NCI-H1417 (cell line): ENCODE measurements at regions not wholly inside any gene's neighbourhood (a gene's known extent, or its start where the extent isn't known, plus 50 kb on each side); places are given as distances from the start of the nearest gene placed in this dataset.

Source experiments
- DNase-seq, 3 experiments: peaks; one replicate each; lab custom pipeline; 2025; lab: John Stamatoyannopoulos, UW

DNA sequence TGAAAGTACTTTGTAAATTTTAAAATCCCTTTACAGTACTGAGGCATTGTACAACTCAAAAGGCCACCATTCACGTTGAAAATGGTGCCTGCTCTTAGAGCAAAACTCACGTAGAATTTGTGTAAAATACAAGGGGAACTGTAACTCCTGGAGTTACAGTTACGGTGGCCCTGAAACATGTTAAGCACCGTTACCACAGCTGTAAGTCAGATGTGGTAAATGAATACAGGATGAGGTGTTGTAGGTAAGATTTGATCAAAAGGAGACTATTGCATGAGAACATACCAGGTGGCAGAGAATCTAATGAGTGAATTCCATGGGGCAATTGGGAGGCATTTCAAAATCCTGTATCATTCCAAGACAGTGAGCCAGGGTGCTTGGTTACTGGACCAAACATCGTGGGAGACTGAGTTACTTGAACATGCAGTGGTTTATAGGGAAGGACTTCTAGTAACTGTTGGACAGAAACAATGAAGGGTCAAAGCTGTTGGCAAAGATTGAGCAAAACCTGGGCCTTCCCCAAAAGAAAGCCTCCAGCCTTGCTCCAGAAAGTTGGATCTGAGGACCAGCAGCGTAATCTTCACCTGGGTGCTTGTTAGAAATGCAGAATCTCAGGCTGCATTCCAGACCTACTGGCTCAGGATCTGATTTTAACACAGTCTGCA lies 535.8 kb upstream of the POU3F3 start:
- no peak for DNase-seq

DNA sequence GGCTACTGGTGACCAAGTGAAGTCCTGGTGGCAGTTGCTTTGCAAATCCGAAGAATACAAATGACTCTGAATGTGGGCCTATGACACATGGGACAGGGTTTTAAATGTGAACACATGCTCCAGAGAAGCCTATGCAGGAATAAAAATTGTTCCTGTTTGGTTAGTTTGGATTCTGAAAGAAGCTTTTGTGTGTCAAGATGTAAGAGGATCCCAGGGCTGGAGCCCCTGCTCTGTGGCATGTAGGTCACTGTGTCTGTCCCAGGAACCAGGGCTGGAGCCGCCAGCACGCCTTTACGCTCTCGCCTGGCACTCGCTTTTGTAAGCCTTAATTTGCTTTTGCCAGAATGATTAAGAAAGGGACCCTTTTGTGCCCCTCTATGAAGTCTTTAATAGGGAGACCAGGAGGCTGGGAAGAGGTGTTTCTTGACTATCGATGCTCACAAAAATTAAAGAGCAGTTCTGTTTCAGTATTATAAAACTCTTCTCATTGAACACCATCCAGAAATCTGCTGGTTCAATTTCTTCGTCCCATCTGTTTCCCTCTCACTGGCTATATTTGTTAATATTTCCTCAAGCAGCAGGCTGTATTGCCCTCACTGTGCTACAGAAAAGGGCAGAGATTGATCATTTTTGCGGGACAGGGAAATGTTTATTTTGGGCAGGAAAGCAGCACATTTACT lies 532.7 kb upstream of the POU3F3 start:
- DNase-seq, result no peak

DNA sequence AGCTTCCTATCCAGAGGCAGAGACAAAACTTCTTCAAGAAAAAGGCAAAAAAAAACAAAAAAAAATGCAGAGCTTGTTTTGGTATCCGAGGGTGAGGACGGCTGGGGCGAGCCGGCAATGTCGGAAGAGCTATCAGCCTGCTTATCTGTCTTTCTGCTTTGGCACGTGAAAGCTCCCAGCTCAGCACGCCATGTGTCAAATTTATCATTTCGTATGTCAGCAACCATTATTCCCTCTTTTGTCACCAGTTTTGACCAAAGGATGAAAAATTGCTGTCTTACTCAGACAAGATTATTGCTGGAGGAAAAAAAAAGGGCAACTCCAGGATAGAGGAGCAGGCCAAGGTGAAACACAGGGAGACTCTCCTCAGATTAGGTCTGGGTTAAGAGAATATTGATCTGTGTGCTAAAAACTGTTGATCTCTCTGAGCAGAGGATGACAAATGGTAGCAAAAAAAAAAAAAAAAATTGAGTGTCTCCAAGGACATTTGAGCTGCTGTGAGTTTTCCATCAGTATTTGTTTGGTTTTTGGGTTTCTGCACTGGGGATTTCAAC lies 532.0 kb upstream of the POU3F3 start:
- DNase-seq, result no peak

DNA sequence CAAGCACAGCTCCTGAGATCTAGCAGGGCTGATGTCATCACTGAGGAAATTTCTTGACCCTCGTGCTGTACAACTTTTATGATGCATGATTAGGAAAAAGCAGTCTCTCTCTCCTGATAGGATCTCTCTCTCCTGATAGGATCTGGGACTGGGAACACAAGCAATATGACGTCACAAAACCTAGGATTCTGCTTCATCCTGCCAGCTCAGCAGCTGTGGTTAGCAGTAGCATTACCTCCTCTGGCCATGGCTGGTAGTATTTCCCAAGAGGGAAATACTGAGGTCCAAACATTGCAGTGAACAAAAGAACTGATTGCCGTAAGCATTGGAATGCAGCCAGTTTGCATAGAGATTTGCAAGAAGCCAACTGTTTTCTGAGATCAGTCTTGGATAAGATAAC lies 521.2 kb upstream of the POU3F3 start:
- DNase-seq, result no peak

DNA sequence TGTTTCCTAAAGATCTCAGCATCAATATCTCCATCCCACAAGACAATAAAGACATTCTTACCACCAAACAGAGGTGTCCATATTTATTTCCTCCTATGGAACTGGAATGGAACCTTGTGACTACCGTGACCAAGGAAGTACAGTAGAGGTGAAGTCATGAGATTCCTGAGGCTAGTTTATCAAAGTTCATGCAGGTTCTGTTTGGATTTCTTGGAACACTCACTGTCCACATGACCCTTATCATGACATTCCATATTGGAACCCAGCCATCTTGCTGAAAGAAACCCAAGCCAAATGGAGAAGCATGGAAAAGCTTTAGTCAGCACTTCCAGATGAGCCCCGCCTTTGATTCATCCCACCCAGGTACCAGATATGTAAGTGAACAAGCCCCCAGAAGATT lies 516.0 kb upstream of the POU3F3 start:
- DNase-seq, result no peak

DNA sequence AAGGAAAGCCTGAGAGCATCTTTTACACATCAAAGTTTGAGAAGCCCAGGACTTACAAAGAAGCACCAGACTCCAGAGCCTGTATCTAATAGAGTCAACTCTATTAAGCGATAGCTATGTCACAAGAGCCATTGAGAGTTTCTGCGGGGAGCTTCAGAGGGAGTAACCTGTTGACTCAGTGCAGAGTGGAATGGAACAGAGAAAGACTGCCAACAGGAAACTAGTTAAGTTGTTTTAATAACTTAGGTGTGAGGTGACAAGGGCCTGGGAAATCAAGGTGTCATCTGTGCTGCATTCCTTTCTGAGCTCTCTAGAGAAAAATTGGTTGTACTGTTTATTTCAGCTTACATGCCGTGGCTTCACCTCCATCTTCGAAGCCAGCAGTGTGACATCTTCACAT lies 513.8 kb upstream of the POU3F3 start:
- DNase-seq, result no peak

DNA sequence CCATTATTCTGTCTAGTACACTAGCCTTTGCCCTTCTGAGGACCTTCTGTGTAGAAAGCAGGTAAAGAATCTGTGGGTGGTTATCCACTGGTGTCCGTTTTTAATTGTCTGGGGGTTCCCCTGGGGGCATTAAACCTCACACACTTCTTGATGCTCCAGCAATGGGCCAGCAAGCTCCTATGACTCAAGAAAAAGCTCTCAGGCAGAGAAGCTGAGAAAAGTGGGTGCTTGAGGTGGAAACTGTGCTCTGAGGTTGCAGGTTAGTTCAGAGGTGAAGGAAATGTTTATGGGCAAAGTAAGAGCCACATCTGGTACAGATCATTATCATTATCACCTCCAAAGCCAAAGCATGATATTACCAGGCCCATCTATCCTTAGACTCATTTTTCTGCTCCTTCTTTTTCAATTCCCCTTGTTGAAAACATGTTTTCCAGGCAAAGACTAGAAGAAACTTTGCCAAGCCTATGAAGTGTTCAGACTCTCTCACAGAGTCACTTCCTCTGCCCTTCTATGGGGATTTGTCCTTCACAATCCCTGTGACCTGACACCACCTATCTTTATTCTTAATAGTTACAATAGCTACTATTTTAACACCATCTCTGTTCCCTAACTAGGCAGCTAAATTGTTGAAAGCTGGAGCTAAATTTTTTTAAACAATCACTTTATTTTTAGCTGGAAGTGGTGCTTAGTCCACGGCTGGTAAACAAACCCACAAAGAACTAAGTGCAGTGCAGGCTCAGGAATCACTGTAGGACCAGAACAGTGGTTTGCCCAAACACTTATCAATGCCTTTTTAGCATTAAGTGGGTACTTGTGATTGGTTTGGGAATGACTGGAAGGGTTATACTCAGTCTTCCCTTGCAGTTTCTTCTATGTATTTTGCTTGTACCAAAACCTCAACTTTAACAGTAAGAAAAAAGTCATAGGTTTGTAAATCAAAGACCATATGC lies 512.8 kb upstream of the POU3F3 start:
- no peak for DNase-seq

DNA sequence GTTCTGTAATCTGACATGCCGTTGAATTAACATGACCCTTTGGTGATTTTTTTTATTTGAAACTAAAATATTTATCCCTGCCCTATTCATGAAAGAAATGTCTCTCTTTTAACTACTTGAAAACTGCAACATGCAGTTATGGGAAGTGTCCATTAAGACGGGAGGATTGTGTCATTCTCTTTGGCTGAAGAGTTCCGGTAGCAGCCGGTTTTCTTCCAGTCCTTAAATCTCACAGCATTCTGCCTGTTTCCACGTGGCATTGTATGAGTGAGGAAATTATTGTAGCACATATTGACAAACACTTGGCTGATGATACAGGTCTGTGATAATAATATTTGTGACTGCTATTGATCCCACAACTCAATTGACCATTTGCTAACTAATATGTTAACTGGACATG lies 509.6 kb upstream of the POU3F3 start:
- no peak for DNase-seq

DNA sequence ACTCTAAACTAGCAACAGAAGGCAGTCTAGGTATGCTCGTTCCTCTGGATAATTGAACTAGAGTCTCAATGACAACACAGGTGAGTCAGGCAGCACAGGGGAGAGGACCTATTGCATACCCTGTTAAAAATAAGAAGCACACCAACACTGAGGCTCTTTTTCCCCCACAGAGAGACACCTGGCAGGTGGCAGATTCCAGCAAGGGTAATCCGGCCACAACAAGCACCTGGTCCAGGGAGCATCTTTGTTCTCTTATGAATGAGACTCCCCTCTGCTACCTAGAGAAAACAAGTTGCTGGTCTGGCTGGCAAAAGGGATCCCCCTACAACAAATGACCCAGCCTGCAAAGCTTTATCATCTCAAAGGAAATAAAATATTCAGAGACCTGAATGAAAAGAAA lies 508.9 kb upstream of the POU3F3 start:
- DNase-seq, result peak in 1 of 3 experiments; percentile 4

DNA sequence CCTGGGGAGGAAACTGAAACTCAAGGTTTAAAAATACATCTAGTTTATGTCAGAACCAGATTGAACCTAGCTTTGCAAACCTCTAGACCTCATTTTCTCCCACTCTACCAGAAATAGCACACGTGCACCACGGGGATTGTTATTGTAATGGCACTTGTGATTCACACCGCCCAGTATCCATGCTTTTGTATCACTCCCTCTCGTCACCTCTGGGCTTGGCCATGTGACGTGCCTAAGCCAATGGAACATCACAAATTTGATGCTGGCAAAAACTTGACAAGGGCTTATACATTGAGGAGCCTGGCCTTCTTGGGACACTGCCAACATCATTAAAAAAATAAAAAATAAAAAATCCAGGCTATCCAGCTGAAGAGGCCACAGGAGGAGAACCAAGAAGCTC lies 495.8 kb upstream of the POU3F3 start:
- DNase-seq, result no peak

DNA sequence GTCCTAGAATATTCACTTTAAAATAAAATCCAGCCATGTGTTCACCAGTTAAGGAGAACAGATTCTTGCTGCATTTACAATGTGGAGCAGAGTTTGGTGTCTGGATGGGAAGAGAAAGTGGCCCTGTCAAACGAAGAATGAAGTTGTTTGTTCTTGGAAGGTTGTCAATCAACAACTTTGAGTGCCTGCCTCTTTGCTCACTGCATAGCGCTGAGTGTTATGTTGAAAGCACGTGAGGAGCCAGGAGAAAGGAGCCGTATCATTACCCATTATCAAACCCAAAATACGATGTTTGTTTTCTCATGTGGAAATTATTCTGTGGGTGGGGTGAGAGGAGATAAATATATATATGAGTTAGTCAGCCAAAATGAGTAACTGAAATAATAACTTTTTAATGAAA lies 492.5 kb upstream of the POU3F3 start:
- no peak for DNase-seq

DNA sequence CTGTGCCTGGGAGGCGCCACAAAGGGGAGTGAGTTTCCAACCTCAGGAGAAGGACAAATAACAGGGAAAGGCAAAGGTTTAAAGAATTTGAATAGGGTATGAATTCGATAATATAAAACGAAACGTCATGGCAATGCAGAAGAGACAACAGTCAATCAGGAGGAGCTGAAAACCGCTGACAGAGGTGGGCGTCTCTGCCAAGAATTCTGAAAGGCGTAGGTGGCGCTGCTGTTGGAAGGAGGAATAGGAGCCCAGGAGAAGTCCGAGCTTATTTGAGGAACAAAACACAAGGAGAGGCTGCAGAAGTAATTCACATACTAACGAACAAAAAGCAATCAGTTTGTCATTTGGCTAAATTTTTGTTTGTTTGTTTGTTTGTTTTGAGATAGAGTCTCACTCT lies 485.8 kb upstream of the POU3F3 start:
- no peak for DNase-seq

DNA sequence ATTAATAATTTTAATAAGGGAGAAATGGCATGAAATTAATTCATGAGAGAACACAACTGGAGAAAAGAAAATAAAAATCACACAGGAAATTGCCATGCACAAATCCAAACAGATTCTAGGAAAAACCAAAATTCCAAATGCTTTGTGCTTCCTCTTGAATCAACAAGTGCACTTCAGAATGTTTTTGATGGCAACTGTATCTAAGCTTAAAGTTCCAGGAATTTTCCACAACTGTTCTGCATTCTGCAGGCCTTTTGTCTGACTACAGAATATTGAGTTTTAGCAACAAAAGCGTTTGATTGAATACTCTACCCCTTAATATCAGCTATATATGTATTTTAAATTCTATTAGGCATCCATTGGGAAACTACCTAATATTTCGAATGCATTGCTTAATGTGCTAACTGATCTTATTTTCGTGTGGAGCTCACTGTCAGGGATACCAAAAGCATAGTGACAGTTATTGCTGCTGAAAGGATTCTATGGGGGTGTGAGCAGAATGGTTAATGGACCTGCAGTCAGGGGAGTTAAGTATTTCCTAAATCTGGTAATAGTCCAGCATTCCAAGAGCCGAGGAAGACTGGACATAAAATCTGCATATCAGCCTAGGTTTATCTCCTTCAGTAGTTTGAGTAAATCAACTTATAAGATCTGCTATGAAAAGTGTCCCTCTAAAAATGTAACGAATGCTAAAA lies 482.7 kb upstream of the POU3F3 start:
- DNase-seq, result no peak

DNA sequence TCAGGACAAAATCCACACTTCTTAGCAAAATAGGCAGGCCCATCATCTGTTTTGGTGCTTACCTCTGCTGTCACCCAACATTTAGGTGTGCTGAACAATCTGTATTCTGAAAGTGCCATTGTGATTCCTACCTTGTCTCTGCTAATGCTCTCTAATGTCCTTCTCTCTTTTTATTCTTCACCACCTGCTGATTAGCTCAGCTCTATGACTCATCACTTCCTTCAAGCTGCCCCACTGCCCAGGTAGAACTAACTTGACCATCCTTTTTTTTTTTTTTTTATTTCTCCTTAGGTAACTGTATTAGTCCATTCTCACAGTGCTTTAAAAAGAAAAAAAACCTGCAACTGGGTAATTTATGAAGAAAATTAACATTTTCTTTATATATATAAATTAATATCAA lies 478.7 kb upstream of the POU3F3 start:
- DNase-seq, result peak in 1 of 3 experiments; percentile 12

DNA sequence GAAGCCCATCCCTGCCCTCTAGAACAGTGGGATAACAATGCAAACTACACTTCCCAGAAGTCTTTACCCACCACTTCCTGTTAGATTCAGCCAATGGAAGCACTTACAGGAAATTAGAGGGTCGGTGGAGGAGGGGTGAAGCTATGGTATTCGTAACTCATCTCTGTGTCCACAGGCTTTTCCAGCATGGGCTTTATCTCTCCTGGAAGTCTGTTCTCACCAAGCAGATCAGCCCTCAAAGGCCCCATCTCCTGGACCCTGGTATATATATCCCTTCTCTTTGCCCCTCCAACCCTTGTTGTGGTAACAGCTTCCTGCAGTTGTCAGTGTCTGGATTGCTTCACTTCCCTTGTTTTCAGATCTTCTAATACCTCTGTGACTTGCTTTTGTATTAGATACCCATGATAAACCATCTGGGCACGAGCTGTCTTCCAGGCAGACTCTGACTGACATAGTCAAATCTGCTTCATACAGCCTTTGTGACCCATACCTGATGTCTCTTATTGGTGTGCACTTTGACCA lies 475.0 kb upstream of the POU3F3 start:
- DNase-seq, result peak in 2 of 3 experiments; percentile 2 to 37

DNA sequence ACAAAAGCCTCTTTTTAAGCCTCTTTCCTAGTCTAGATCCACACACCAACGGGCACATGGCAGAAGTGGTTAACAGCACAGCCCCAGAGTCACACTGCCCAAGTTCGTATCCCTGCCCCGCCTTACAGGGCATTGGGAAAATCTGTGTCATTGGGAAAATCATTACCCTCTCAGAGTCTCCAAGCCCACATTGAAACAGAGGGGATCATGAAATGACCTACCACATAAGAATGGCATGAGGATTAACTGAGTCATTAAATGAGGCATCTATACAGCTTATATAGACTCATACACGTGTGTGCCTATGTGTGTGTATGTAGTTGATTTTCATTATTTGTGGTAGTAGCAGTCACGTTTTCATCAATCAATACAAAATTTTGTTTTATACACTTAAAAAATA lies 469.0 kb upstream of the POU3F3 start:
- no peak for DNase-seq

DNA sequence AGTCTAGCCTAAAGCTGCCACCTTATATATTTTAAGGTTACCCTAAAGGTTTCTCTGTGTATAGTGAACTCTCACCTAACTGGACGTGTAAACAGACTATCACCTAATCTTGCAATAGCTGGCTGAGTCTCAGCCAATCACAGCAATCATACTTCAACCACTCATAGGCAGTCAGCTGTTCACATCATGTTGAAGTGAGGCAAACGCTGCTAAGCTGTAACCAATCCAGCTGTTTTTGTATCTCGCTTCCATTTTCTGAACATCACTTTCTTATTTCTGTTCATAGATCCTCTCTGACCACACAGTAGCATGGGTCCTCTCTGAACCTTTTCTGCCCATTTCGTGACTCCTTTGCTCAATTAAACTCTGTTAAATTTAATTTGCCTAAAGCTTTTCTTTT lies 468.2 kb upstream of the POU3F3 start:
- DNase-seq, result no peak

DNA sequence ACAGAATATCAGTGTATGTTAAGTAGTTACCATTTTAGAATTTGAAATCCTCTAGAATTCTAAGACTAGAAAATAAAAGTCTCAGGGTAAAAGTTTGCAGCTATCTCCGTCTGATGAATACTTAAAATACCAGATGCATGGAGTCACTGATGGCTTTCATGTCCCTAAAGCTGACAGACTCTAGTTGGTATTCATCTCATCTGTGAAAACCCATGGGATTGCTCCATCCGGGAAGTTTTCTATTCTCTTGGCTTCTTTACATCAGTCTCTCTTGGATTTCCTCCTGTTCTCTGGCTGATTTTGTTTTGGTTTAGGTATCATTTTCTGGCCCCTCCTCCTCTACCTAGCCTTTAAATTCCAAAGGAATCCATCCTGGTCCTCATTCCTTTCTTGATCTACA lies 465.6 kb upstream of the POU3F3 start:
- no peak for DNase-seq

DNA sequence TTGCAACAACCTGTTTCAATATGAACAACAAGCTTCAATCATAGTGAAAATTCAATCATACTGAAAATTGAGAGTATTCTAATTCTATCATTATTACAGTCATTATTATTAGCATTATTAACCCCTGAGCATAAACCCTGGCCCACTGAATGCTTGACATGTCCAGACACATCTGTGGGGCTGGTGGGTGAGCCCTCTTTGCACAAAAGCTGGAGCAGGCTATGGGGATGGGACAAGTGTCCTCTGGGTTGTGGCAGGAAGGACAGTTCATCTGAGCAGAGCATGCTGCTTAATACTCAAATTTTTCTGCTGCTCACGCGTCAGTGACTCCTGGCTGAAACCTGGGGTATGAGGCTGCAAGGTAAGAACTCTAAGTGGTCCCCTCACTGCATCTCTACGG lies 451.1 kb upstream of the POU3F3 start:
- no peak for DNase-seq

DNA sequence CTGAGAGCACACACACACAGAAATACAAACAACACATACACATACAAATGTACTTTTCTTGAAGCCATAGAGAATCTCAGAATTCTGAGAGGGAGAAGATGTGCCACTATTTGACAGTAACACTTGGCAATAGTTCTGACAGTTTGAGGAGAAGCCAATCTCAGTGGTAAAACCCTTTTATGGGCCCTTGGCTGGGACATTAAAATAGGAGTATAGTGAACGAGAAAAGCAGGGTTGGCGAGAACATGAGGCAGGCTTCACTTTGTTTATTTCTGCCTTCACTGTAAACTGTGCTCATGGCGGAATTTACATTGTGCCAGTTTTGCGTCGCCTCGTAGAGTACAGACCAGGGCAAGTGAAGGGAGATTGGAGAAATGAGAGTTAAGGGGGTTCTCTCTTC lies 449.4 kb upstream of the POU3F3 start:
- DNase-seq, result no peak

DNA sequence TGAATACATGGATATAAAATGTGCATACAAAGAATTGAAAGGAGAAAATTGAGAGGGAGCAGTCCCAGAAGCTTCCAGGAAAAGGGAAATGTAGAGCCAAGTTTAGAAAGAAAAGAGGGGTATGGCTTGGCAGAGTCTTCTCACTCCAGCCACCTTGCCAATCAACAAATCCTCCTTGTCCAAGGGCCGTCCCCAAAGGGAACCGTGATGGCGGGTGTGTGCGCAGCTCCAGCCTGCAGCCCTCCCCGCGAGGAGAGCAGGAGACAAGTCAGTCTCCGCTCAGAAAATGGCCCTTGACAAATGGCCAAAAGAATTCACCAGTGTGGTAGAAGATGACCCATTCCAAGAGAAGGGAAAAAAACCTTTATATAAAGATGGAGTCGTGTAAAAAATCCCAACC lies 448.3 kb upstream of the POU3F3 start:
- no peak for DNase-seq

DNA sequence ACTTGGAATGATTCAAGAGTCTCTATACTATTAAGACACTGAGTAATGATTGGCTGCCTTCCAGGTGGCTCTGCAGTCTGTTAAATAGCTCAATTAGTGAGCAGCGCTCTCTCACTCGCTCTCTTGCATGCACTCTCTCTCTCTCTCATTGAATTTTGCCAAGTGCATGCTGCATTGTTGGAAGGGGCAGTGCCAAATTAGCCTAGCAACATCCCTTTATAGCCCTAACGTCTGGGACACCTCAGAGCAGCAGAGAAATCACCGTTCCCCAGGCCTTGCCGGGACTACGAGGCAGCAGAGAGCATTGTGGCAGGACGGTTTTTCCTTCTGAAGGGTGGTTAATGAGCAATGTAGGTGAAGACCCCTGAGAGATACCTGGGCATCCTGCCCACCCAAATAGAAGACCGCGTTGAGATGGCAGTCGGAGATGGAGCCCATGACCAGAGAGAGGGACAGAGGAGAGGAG lies 447.6 kb upstream of the POU3F3 start:
- DNase-seq, result peak in 2 of 3 experiments; percentile 42 to 86
